ENCODE measurements at regions not wholly inside any gene's neighbourhood (a gene's known extent, or its start where the extent isn't known, plus 50 kb on each side); places are given as distances from the start of the nearest gene placed in this dataset.

GRCh38 chrX:147693511-147693910 is 218.2 kb upstream of the FMR1 start:
- Histone ChIP-seq H3K9ac (ENCODE audit: low read depth, low read length) (no peak overlapping the region), H3K27me3 (ENCODE audit: insufficient read depth, low read length) (peaks cover 100% of the 10 kb centered on the region), H3K9me3 (ENCODE audit: insufficient read depth, low read depth, low read length) (no peaks in the 10 kb centered on the region), H3K27ac (ENCODE audit: low read depth, low read length) (no peak overlapping the region), H3K4me1 (ENCODE audit: insufficient read depth, low read length) (no peaks in the 10 kb centered on the region), H3K36me3 (ENCODE audit: insufficient read depth, low read length) (no peaks in the 10 kb centered on the region), H3K4me3 (ENCODE audit: low read length) (no peak overlapping the region)
- 54% methylated on average over 2 of the region's 2 CpGs for WGBS

- no peaks in the 10 kb centered on the region for H3K36me3 ChIP-seq (ENCODE audit: insufficient read depth, low read length)
- H3K9ac ChIP-seq (ENCODE audit: low read depth, low read length): no peak overlapping the region
- no peaks in the 10 kb centered on the region for H3K9me3 ChIP-seq (ENCODE audit: insufficient read depth, low read depth, low read length)
- peaks cover 99% of the 10 kb centered on the region for H3K27me3 ChIP-seq (ENCODE audit: insufficient read depth, low read length)
- H3K27ac ChIP-seq (ENCODE audit: low read depth, low read length): peak overlapping the region; percentile 58; the same call in 1 of the 2 replicates
- H3K4me3 ChIP-seq (ENCODE audit: low read length): no peak overlapping the region
- H3K4me1 ChIP-seq (ENCODE audit: insufficient read depth, low read length): 0 out of 2 replicates have a peak, but pooled peaks cover 2% of the 10 kb centered on the region
- 0% methylated on average over 1 of the region's 2 CpGs for WGBS
These were observed 212.7 kb upstream of the FMR1 start for GRCh38 chrX:147699061-147699460.

- H3K27me3 ChIP-seq (ENCODE audit: insufficient read depth, low read length): peaks cover 67% of the 10 kb centered on the region
- 0% methylated on average over 1 of the region's 2 CpGs for WGBS
- H3K4me1 ChIP-seq (ENCODE audit: insufficient read depth, low read length): no peaks in the 10 kb centered on the region; the same call in 1 of the 2 replicates
- H3K27ac ChIP-seq (ENCODE audit: low read depth, low read length): no peak overlapping the region
- no peaks in the 10 kb centered on the region for H3K9me3 ChIP-seq (ENCODE audit: insufficient read depth, low read depth, low read length)
- no peak overlapping the region for H3K9ac ChIP-seq (ENCODE audit: low read depth, low read length)
- H3K4me3 ChIP-seq (ENCODE audit: low read length): no peak overlapping the region
- H3K36me3 ChIP-seq (ENCODE audit: insufficient read depth, low read length): no peaks in the 10 kb centered on the region
These were observed 201.4 kb upstream of the FMR1 start for GRCh38 chrX:147710301-147710700.

GRCh38 chrX:147733369-147733768 is 178.3 kb upstream of the FMR1 start:
- H3K9ac ChIP-seq (ENCODE audit: low read depth, low read length): no peak overlapping the region
- H3K27ac ChIP-seq (ENCODE audit: low read depth, low read length): no peak overlapping the region
- 0 out of 2 replicates have a peak, but pooled peaks cover 6% of the 10 kb centered on the region for H3K4me1 ChIP-seq (ENCODE audit: insufficient read depth, low read length)
- 86% methylated on average over 1 of the region's 2 CpGs for WGBS
- H3K36me3 ChIP-seq (ENCODE audit: insufficient read depth, low read length): no peaks in the 10 kb centered on the region
- H3K27me3 ChIP-seq (ENCODE audit: insufficient read depth, low read length): no peaks in the 10 kb centered on the region; the same call in 1 of the 2 replicates
- H3K4me3 ChIP-seq (ENCODE audit: low read length): no peak overlapping the region
- H3K9me3 ChIP-seq (ENCODE audit: insufficient read depth, low read depth, low read length): no peaks in the 10 kb centered on the region

- no peaks in the 10 kb centered on the region for H3K36me3 ChIP-seq (ENCODE audit: insufficient read depth, low read length)
- no peak overlapping the region for H3K9ac ChIP-seq (ENCODE audit: low read depth, low read length)
- 0 out of 2 replicates have a peak, but pooled peaks cover 6% of the 10 kb centered on the region for H3K4me1 ChIP-seq (ENCODE audit: insufficient read depth, low read length)
- H3K9me3 ChIP-seq (ENCODE audit: insufficient read depth, low read depth, low read length): no peaks in the 10 kb centered on the region
- H3K27me3 ChIP-seq (ENCODE audit: insufficient read depth, low read length): no peaks in the 10 kb centered on the region; the same call in 1 of the 2 replicates
- H3K4me3 ChIP-seq (ENCODE audit: low read length): no peak overlapping the region
- H3K27ac ChIP-seq (ENCODE audit: low read depth, low read length): 0 out of 2 replicates have a peak overlapping the region, but pooled peaks have one; percentile 24
These were observed 176.4 kb upstream of the FMR1 start for GRCh38 chrX:147735364-147735763.

DNA sequence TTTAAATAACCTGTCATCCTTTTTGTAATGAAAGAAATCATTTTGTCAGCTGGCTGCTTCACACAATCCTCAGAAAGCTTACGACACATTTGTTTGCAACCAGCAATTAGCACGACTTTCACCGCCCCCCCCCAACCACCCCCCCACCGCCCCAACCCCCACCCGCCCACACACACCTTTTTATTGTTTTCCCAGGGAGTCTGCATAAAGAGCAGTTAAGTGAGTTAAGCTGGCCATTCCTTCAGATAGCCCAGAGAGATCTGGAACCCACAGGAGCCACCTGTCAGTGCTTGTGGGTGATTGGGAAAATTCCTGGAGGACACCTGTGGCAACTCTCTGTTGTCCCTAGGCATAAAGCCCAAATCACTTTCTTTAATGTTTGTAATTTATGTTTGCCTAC is 175.7 kb upstream of the FMR1 start:
- no CpG with 5 or more reads among the region's 5 CpGs for WGBS
- Histone ChIP-seq H3K4me3 (ENCODE audit: low read length) (no peak overlapping the region), H3K9ac (ENCODE audit: low read depth, low read length) (no peak overlapping the region), H3K27me3 (ENCODE audit: insufficient read depth, low read length) (no peaks in the 10 kb centered on the region; the same call in 1 of the 2 replicates), H3K9me3 (ENCODE audit: insufficient read depth, low read depth, low read length) (no peaks in the 10 kb centered on the region), H3K36me3 (ENCODE audit: insufficient read depth, low read length) (no peaks in the 10 kb centered on the region), H3K4me1 (ENCODE audit: insufficient read depth, low read length) (0 out of 2 replicates have a peak, but pooled peaks cover 6% of the 10 kb centered on the region), H3K27ac (ENCODE audit: low read depth, low read length) (no peak overlapping the region)

- Histone ChIP-seq H3K27ac (ENCODE audit: low read depth, low read length) (no peak overlapping the region), H3K4me1 (ENCODE audit: insufficient read depth, low read length) (0 out of 2 replicates have a peak, but pooled peaks cover 6% of the 10 kb centered on the region), H3K9ac (ENCODE audit: low read depth, low read length) (no peak overlapping the region), H3K9me3 (ENCODE audit: insufficient read depth, low read depth, low read length) (no peaks in the 10 kb centered on the region), H3K4me3 (ENCODE audit: low read length) (no peak overlapping the region), H3K36me3 (ENCODE audit: insufficient read depth, low read length) (no peaks in the 10 kb centered on the region), H3K27me3 (ENCODE audit: insufficient read depth, low read length) (no peaks in the 10 kb centered on the region)
- WGBS: 94% methylated on average over 3 of the region's 3 CpGs
These were observed 174.0 kb upstream of the FMR1 start for GRCh38 chrX:147737690-147738089.

DNA sequence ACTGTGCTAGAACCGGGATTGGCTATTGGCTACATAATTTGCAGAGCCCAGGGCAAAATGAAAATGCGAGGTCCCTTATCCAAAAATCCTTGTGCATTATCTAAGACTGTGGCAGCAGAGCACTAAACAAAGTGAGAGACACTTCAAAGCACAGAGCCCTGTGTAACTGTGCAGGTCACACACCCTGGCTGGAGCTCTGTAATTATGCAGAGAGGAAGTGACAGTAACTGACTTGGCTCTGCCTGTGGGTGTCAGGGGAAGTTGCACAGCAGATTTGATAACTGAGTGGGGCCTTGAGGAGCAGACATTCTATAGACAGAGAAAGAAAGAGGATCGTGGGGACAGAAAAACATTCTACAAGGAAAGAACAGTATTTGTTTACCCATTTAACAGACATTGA is 173.5 kb upstream of the FMR1 start:
- H3K9me3 ChIP-seq (ENCODE audit: insufficient read depth, low read depth, low read length): no peaks in the 10 kb centered on the region
- 77% methylated on average over 2 of the region's 3 CpGs for WGBS
- no peak overlapping the region for H3K4me3 ChIP-seq (ENCODE audit: low read length)
- no peak overlapping the region for H3K9ac ChIP-seq (ENCODE audit: low read depth, low read length)
- H3K27ac ChIP-seq (ENCODE audit: low read depth, low read length): no peak overlapping the region
- H3K36me3 ChIP-seq (ENCODE audit: insufficient read depth, low read length): no peaks in the 10 kb centered on the region
- H3K27me3 ChIP-seq (ENCODE audit: insufficient read depth, low read length): no peaks in the 10 kb centered on the region
- H3K4me1 ChIP-seq (ENCODE audit: insufficient read depth, low read length): 0 out of 2 replicates have a peak, but pooled peaks cover 6% of the 10 kb centered on the region

DNA sequence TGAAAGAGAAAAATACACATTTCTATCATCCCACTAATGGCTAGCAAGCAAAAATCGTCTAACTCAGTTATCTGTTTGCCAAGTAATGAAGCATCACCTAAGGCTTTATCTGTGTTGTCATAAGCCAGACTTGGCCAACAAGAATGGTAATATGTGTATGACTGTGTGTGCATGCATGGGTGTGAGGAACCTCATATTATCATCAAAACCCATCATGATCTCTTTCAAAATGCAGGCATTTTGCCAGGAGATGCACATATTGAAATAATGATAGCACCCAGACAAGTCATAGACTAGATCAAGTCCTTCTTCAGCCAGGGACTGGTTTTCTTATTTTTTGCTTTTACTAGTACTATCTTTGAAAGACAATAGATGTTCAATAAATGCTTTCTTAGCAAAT is 172.5 kb upstream of the FMR1 start:
- Histone ChIP-seq H3K4me3 (ENCODE audit: low read length) (no peak overlapping the region), H3K27ac (ENCODE audit: low read depth, low read length) (no peak overlapping the region), H3K9ac (ENCODE audit: low read depth, low read length) (no peak overlapping the region), H3K4me1 (ENCODE audit: insufficient read depth, low read length) (0 out of 2 replicates have a peak, but pooled peaks cover 6% of the 10 kb centered on the region), H3K9me3 (ENCODE audit: insufficient read depth, low read depth, low read length) (no peaks in the 10 kb centered on the region), H3K36me3 (ENCODE audit: insufficient read depth, low read length) (no peaks in the 10 kb centered on the region), H3K27me3 (ENCODE audit: insufficient read depth, low read length) (no peaks in the 10 kb centered on the region)
- WGBS: 100% methylated on average over 1 of the region's 1 CpG

- 96% methylated on average over 2 of the region's 2 CpGs for WGBS
- H3K27me3 ChIP-seq (ENCODE audit: insufficient read depth, low read length): no peaks in the 10 kb centered on the region
- peaks cover 7% of the 10 kb centered on the region; the same call in 1 of the 2 replicates for H3K4me1 ChIP-seq (ENCODE audit: insufficient read depth, low read length)
- no peak overlapping the region for H3K27ac ChIP-seq (ENCODE audit: low read depth, low read length)
- H3K4me3 ChIP-seq (ENCODE audit: low read length): no peak overlapping the region
- no peaks in the 10 kb centered on the region for H3K9me3 ChIP-seq (ENCODE audit: insufficient read depth, low read depth, low read length)
- H3K36me3 ChIP-seq (ENCODE audit: insufficient read depth, low read length): no peaks in the 10 kb centered on the region
- H3K9ac ChIP-seq (ENCODE audit: low read depth, low read length): no peak overlapping the region
These were observed 169.9 kb upstream of the FMR1 start for GRCh38 chrX:147741776-147742175.

- Histone ChIP-seq H3K27me3 (ENCODE audit: insufficient read depth, low read length) (no peaks in the 10 kb centered on the region), H3K36me3 (ENCODE audit: insufficient read depth, low read length) (no peaks in the 10 kb centered on the region), H3K9me3 (ENCODE audit: insufficient read depth, low read depth, low read length) (no peaks in the 10 kb centered on the region), H3K27ac (ENCODE audit: low read depth, low read length) (no peak overlapping the region), H3K4me1 (ENCODE audit: insufficient read depth, low read length) (peaks cover 7% of the 10 kb centered on the region; the same call in 1 of the 2 replicates), H3K4me3 (ENCODE audit: low read length) (no peak overlapping the region), H3K9ac (ENCODE audit: low read depth, low read length) (no peak overlapping the region)
- WGBS: 100% methylated on average over 1 of the region's 2 CpGs
These were observed 162.4 kb upstream of the FMR1 start for GRCh38 chrX:147749308-147749707.

GRCh38 chrX:147757750-147758149 is 154.0 kb upstream of the FMR1 start:
- H3K27me3 ChIP-seq (ENCODE audit: insufficient read depth, low read length): no peaks in the 10 kb centered on the region
- no peaks in the 10 kb centered on the region for H3K36me3 ChIP-seq (ENCODE audit: insufficient read depth, low read length)
- no peaks in the 10 kb centered on the region for H3K4me1 ChIP-seq (ENCODE audit: insufficient read depth, low read length)
- H3K4me3 ChIP-seq (ENCODE audit: low read length): no peak overlapping the region
- H3K27ac ChIP-seq (ENCODE audit: low read depth, low read length): no peak overlapping the region
- H3K9me3 ChIP-seq (ENCODE audit: insufficient read depth, low read depth, low read length): no peaks in the 10 kb centered on the region
- WGBS: 78% methylated on average over 5 of the region's 5 CpGs
- no peak overlapping the region for H3K9ac ChIP-seq (ENCODE audit: low read depth, low read length)
